GM23248 (cell line): ENCODE measurements at regions not wholly inside any gene's neighbourhood (a gene's known extent, or its start where the extent isn't known, plus 50 kb on each side); places are given as distances from the start of the nearest gene placed in this dataset.

Experiments used
- EZH2 ChIP-seq: fragments of 200-600 bp; sonication (generic); IDR thresholded peaks from 2 replicates; pipeline ENCODE4 v1.6.1; 2018; ENCODE audit warnings: antibody characterized with exemption, mild to moderate bottlenecking; ENCODE audit not compliant: insufficient read depth, poor library complexity, severe bottlenecking
- EZH2phosphoT487 ChIP-seq: fragments of 200-600 bp; sonication (generic); IDR thresholded peaks from 2 replicates; pipeline ENCODE4 v1.6.1; 2018; ENCODE audit warnings: antibody characterized with exemption, moderate library complexity, mild to moderate bottlenecking, low read depth; ENCODE audit not compliant: insufficient read depth

DNA sequence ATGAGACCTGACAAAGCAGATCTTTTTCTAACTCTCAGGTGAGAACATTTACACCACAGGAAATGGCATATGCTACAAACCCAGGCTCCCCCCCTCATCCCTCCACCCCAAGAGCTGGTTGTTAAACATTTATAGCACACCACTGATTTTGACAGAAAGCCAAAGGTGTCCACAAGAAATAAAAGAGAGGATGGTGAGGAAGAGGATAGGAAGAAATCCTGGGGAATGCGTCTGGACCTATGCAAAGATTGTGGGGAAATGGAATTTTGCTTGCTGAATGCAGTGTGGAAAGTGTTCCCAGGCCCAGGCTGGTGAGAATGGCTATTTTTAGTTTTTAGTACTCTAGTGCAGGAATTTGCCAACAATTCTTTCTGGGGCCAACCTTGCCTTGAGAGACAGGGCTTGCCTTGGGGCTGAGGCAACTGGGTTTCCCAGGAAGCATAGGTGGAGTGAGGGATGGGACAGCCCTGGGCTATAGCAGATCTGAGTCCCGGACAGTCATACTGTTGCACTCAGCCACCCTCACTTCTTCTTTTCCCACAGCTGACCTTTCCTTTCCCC, 163.9 kb downstream of the ADAMTS15 start:
- TF ChIP-seq EZH2 (no peak), EZH2phosphoT487 (no peak)
